Erythroblast (primary cell): ENCODE measurements at regions not wholly inside any gene's neighbourhood (a gene's known extent, or its start where the extent isn't known, plus 50 kb on each side); places are given as distances from the start of the nearest gene placed in this dataset.
"Not testable (repeated sequence)": the region's sequence is repeated elsewhere in the genome, so short reads cannot be mapped to it uniquely, and the experiment has no call there.

Experiments used
- DNase-seq, 2 experiments: peaks; one replicate each; lab custom pipeline; 2025; lab: John Stamatoyannopoulos, UW
- GATA1 ChIP-seq: IDR thresholded peaks from 2 replicates; pipeline ENCODE4 v1.6.1; 2011; ENCODE audit warnings: low read depth, mild to moderate bottlenecking, control low read depth, low read length, moderate library complexity
- POLR2A ChIP-seq: IDR thresholded peaks from 2 replicates; pipeline ENCODE4 v1.6.1; 2011; ENCODE audit warnings: mild to moderate bottlenecking, low read length

DNA sequence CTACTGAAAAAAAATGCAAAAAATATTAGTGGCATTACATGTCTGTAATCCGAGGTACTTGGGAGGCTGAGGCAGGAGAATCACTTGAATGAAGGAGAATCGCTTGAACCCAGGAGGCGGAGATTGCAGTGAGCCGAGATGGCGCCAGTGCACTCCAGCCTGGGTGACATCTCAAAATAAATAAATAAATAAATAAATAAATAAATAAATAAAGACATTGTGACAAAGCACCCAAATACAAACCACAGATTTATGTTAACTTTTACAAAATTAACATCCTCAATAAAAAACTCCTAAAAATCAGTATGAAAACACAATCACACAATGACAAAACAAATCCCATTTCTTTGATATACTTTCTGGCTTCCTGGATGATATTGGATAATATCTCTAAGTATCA is 808.3 kb downstream of the REEP3 start:
- TF ChIP-seq GATA1 (no peak), POLR2A (no peak)
- DNase-seq = no peak

DNA sequence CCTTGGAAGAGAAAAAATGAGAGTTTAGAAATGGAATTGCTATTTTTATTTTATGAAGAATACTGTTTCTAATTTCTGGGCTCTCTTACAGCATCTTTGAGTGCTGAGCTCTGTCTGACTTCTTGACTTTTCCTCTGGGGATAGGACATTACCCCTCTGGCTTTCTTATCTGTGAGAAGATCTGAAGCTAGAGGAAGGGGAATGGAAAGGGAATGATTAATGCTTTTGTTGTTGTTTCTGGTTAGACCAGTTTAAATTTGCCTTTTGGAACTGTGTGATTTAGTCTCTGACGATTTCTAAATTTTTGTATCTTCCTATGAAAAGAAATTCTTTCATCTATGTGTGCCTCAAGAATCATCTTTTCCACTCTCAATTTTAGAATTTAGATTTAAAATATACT is 811.4 kb downstream of the REEP3 start:
- no peak for DNase-seq
- TF ChIP-seq POLR2A (no peak), GATA1 (no peak)

DNA sequence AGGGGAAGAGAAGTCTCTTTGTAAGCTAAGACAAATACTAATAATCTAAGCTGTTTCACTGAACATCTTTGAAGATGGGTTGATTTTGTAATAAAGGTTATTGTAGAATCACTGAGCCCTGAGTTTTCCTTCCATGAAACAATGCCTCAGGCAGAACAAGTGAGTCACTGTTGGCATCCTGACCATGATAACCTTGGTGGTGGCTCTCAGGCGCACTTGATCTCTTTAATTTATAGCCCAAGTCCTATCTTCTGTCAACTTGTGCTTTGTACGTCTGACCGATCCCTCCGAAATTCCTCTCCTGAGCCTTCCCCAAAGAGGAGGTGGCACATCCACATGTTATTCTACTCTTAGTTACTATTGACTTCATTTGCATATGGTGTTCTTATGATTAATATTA is 812.9 kb downstream of the REEP3 start:
- no peak for DNase-seq
- TF ChIP-seq GATA1 = no peak
- TF ChIP-seq POLR2A = no peak

DNA sequence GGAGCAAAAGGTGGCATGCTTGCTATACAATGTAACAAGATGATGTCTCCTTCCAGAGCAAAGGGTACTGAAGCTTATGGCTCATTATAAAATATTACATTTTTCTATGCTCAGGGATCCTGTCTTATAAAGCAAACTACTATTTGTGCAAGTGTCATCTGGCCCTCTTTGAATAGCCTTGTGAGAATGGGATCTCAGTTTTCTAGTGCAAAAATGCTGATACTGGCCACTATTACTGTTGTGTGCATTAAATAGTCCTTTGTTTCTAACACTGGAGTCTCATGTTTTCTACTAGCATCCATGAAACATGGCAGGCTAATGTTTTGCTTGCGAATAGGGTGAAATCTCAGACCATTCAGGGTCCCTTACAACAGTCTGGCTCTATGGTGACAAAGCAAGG is 823.0 kb downstream of the REEP3 start:
- no peak for DNase-seq
- TF ChIP-seq GATA1 (no peak), POLR2A (no peak)

DNA sequence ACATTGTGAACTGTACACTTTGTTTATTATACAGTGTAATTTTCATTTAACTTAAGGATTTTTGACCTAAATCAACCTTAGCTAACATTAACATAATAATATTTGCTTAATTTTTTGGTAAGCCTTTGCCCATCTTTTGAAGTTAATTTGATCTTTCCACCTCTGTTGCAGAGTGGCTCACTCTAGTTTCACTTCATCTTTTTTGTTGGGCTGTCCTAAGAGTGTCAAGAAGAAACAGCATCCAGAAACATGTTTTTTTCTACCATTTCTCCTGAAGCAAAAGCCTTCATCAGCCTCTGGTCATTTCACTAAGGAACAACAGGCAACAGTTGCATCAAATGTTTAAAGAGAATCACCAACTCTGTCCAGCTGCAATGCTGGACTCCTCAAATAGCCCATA is 824.7 kb downstream of the REEP3 start:
- no peak for DNase-seq

DNA sequence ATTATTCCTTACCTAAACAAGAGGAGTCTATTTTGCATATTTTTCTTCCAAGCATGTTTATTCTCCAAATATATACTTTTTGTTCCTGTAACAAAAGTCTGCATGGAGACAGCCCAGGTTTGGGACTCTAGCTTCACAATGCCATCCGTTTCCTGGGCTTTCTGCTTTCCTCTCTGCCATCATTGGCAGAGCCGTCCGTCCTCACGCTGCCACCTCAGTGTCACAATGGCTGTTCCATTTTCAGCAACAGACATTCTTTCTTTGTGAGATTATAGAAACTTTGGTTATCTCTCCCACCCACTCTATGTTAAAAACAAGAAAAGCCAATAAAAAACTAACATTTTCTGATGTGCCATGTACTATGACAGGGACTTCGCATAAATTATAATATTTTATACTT is 825.2 kb downstream of the REEP3 start:
- DNase-seq = no peak
- TF ChIP-seq GATA1 = no peak
- TF ChIP-seq POLR2A = no peak

More for the DNA sequence above, 824.7 kb downstream of the REEP3 start:
- TF ChIP-seq POLR2A (no peak), GATA1 (no peak)

DNA sequence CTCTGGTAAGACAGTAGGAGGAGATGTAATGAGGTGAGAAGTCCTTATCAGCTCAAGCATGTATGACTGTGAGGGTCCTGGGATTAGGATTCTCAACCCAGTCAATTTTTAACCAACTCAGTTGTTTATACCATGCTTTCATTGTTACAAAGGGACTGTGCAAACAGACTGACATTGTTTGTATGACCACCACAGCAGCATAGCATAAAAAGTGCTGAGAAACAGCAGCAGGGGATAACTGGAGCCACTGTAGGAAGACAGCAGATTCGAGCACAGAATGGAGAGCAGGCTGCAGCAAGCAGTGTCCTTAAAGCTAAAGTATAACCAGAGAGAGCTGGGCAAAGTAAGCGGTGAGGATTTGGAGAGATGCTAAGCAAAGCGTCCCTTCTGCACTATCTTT is 829.5 kb downstream of the REEP3 start:
- TF ChIP-seq GATA1 (no peak), POLR2A (no peak)
- DNase-seq = no peak

DNA sequence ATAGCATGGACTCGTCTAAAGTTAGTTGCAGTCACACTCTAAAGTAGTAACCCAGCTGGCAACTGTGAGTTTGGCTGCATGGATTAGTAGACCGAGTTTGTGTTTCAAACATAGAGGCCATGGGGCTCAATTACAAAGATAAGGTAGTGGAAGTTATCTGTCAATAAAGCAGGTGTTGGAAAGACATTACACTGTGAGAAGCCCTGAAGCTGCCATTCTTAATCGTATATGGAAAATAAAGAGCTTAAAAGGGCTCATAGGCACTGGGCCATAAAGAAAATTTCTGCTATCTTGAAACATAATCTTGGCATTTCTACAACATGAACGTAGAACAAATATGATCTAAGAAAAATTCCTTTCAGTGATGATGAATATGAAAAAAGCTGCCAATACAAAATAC is 837.7 kb downstream of the REEP3 start:
- no peak for DNase-seq
- TF ChIP-seq POLR2A = no peak
- TF ChIP-seq GATA1 = no peak

DNA sequence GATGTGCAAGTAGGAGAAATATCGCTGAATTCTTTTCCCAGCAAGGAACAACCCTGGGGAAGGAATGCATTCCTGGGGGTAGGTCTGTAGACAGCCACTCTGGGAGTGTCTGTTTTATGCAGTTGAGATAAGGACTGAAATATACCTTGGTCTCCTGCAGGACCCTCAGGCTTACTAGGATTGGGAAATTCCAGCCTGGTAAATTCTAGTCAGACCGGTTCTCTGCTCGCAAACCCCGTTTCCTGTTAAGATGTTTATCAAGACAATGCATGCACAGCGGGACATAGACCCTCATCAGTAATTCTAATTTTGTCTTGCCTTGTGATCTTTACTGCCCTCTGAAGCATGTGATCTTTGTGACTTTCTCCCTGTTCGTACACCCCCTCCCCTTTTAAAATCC is 839.0 kb downstream of the REEP3 start:
- DNase-seq = not testable (repeated sequence)

DNA sequence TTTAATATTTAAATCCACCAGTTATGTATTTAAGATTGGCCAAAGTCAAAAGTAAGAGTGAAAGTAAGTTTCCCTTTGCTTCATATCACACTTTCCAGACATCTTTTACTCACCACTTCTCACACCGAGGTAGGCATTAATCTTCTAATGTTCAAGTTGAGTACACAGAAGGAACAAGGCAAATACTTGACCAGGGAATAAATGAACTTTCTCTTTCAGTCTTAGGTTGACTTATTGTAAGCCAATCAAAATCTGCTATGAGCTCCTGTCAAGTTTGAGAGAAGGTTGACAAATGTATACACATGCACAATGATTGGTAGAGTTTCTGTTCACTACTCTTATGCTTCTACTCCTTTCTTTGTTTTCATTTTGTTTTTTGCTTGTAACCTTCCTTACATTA is 842.5 kb downstream of the REEP3 start:
- TF ChIP-seq POLR2A (no peak), GATA1 (no peak)
- no peak for DNase-seq

DNA sequence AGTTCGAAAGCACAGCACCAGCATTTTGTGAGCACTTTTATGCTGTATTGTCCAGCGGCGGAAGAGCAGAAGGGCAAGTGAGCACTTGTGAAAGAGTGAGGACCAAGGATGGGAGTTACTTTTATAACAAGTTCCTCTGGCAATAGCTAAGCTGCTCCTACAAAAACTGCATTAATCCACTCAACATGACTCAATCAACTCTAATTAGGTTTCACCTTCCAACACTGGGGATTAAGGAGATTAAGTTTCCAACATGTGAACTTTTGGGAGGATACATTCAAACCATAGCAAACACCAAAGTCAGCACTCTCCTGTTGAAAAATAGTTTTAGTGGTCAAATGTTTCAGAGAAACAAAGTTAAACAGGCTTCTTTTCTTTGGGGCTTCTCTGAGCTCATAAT is 844.5 kb downstream of the REEP3 start:
- DNase-seq = no peak
- no peak for TF ChIP-seq GATA1
- TF ChIP-seq POLR2A = no peak

DNA sequence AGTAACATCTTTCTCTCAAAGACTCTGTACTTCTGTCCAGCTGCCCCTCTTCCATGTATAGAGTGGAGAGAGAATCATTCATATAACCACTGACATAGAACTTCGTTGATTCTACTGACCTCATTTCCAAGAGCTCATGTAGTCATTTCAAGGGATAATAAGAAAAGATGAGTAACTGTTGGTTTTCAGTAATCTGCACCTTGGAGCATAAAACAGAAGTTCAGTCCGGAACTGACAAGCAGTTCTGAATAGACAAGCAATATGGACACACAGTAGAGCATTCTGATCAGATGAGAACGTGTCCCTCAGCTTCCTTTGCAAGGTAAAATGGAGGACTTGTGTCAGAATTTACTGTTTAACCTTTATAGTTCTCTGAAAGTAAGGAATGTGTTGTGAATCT is 847.1 kb downstream of the REEP3 start:
- DNase-seq = no peak
- TF ChIP-seq GATA1 = no peak
- TF ChIP-seq POLR2A = no peak

DNA sequence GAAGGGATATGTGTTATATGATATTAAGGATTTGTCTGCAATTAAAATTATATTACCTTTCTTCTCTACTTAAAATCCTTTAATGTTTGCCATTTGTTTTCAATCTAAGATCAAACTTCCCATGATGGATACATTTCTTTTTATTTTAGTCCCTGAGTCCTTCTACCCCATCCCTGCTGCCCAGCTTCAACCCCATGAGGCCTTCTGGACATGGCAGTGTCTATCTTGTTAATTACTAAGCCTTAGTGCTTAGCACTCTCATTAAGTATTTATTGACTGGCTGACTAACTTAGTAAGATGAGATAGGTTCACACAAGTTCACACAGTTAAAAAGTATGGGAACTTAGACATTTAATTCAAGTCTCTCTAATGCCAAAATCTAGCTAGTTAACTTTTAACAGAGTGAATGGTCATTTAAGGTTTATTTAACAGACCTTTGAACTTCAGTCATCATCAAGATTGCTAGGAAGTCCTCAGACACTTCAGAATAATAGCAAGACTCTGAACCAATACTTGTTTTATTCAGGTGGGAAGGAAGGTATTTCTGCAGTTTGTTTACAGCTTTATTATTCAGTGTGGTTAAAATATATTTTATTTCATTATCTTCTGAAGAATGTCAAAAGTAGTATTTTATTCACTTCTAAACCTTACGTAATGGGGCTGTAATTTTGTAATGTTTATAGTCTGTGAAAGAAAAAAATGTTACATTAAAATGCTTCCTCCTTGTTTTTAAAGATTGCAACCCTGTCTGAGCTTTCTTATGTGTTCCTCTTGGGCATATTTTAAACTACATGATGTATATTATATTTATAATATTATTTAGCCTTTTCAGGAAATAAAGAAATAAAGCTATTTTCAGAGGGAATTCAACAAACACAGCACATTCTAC is 848.9 kb downstream of the REEP3 start:
- no peak for TF ChIP-seq GATA1
- TF ChIP-seq POLR2A = no peak
- DNase-seq = no peak

DNA sequence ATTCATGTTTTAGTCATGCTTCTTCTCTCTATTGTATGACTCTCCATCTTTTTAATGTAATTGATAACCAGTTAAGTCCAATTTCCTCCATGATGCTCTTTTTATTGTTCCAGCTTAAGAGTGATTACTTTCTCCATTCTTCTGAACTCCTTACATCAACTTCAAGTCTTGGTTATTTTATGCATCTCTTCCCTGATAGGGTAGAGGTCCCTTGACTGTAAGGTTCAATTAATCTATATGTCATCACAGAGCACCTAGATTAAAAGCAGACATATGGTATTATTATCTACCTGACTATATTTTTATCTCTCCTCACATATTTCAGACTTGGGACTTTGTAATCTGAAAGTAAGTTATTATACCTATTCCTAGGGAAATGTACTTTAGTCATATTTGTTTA is 853.1 kb downstream of the REEP3 start:
- DNase-seq = no peak
- TF ChIP-seq POLR2A = no peak
- TF ChIP-seq GATA1 = no peak

DNA sequence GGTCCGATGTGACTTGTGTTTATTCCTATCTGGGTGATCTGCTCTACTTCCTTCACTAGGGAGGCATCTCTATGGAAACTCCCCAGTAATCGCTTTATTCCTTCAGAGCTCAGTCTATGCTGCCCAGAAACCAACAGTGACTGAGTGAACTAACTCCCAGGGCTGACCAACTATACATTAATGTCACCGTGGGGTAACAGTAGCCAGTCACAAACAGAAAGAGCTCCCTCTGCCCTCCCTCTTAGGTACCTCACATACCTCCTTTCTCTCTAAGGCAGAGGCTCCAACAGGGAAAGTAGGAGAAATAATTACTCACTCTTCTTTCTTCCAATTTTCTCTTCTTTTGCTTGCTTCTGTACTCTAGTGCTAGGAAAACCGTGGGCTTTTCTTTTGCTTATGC is 855.0 kb downstream of the REEP3 start:
- TF ChIP-seq POLR2A = no peak
- TF ChIP-seq GATA1 = no peak
- no peak for DNase-seq
